ENCODE measurements at regions not wholly inside any gene's neighbourhood (a gene's known extent, or its start where the extent isn't known, plus 50 kb on each side); places are given as distances from the start of the nearest gene placed in this dataset.

- H3K4me2 ChIP-seq (ENCODE audit: low read length): no peak overlapping the region
- H3K36me3 ChIP-seq (ENCODE audit: insufficient read depth, low read length): no peaks in the 10 kb centered on the region
- no peaks in the 10 kb centered on the region for H3F3A ChIP-seq (ENCODE audit: insufficient read depth, low read length)
- no peaks in the 10 kb centered on the region for H3K4me1 ChIP-seq (ENCODE audit: insufficient read depth, low read length, severe bottlenecking)
- no peaks in the 10 kb centered on the region for H3K27me3 ChIP-seq (ENCODE audit: insufficient read depth, low read length)
- H2AFZ ChIP-seq (ENCODE audit: low read length): no peak overlapping the region
- H3K9me3 ChIP-seq (ENCODE audit: low read length): no peaks in the 10 kb centered on the region
- H3K4me3 ChIP-seq (ENCODE audit: low read depth, low read length, poor library complexity, severe bottlenecking): no peak overlapping the region
- H3K27ac ChIP-seq (ENCODE audit: low read depth, low read length, poor library complexity, severe bottlenecking): no peak overlapping the region
- H4K20me1 ChIP-seq (ENCODE audit: insufficient read depth, low read length): no peaks in the 10 kb centered on the region
- no peaks in the 10 kb centered on the region for H3K79me2 ChIP-seq (ENCODE audit: insufficient read depth, low read length)
- no peak for TF ChIP-seq CTCF (IDR thresholded peaks at IDR 0.05; ENCODE audit: low read length)
- no peak for TF ChIP-seq EZH2 (IDR thresholded peaks at IDR 0.05; ENCODE audit: borderline replicate concordance, low read length)
- no peaks in the 10 kb centered on the region for H3K9me2 ChIP-seq (ENCODE audit: low read depth, low read length)
- no peak overlapping the region for H3K9ac ChIP-seq (ENCODE audit: low read length)
Measured at GRCh38 chr1:55699228-55699627, 484.1 kb upstream of the USP24 start.

- no peaks in the 10 kb centered on the region for H3K4me1 ChIP-seq (ENCODE audit: insufficient read depth, low read length, severe bottlenecking)
- no peaks in the 10 kb centered on the region for H3K9me3 ChIP-seq (ENCODE audit: low read length)
- no peaks in the 10 kb centered on the region for H4K20me1 ChIP-seq (ENCODE audit: insufficient read depth, low read length)
- H3K9me2 ChIP-seq (ENCODE audit: low read depth, low read length): no peaks in the 10 kb centered on the region
- TF ChIP-seq EZH2 (IDR thresholded peaks at IDR 0.05; ENCODE audit: borderline replicate concordance, low read length) (no peak), CTCF (IDR thresholded peaks at IDR 0.05; ENCODE audit: low read length) (no peak)
- no peak overlapping the region for H2AFZ ChIP-seq (ENCODE audit: low read length)
- no peak overlapping the region for H3K4me2 ChIP-seq (ENCODE audit: low read length)
- no peaks in the 10 kb centered on the region for H3F3A ChIP-seq (ENCODE audit: insufficient read depth, low read length)
- H3K36me3 ChIP-seq (ENCODE audit: insufficient read depth, low read length): no peaks in the 10 kb centered on the region
- H3K79me2 ChIP-seq (ENCODE audit: insufficient read depth, low read length): no peaks in the 10 kb centered on the region
- H3K9ac ChIP-seq (ENCODE audit: low read length): no peak overlapping the region
- no peak overlapping the region for H3K27ac ChIP-seq (ENCODE audit: low read depth, low read length, poor library complexity, severe bottlenecking)
- no peak overlapping the region for H3K4me3 ChIP-seq (ENCODE audit: low read depth, low read length, poor library complexity, severe bottlenecking)
- no peaks in the 10 kb centered on the region for H3K27me3 ChIP-seq (ENCODE audit: insufficient read depth, low read length)
Measured at GRCh38 chr1:55697997-55698535, 482.9 kb upstream of the USP24 start.

GRCh38 chr1:55696891-55697290 lies 481.7 kb upstream of the USP24 start:
- Histone ChIP-seq H4K20me1 (ENCODE audit: insufficient read depth, low read length) (no peaks in the 10 kb centered on the region), H3F3A (ENCODE audit: insufficient read depth, low read length) (no peaks in the 10 kb centered on the region), H2AFZ (ENCODE audit: low read length) (no peak overlapping the region), H3K4me1 (ENCODE audit: insufficient read depth, low read length, severe bottlenecking) (no peaks in the 10 kb centered on the region), H3K9me3 (ENCODE audit: low read length) (no peaks in the 10 kb centered on the region), H3K4me2 (ENCODE audit: low read length) (no peak overlapping the region), H3K9ac (ENCODE audit: low read length) (no peak overlapping the region), H3K27ac (ENCODE audit: low read depth, low read length, poor library complexity, severe bottlenecking) (no peak overlapping the region), H3K9me2 (ENCODE audit: low read depth, low read length) (no peaks in the 10 kb centered on the region), H3K4me3 (ENCODE audit: low read depth, low read length, poor library complexity, severe bottlenecking) (no peak overlapping the region), H3K79me2 (ENCODE audit: insufficient read depth, low read length) (no peaks in the 10 kb centered on the region), H3K36me3 (ENCODE audit: insufficient read depth, low read length) (no peaks in the 10 kb centered on the region), H3K27me3 (ENCODE audit: insufficient read depth, low read length) (no peaks in the 10 kb centered on the region)
- no peak for TF ChIP-seq EZH2 (IDR thresholded peaks at IDR 0.05; ENCODE audit: borderline replicate concordance, low read length)
- no peak for TF ChIP-seq CTCF (IDR thresholded peaks at IDR 0.05; ENCODE audit: low read length)
